NCI-H1694 (cell line): ENCODE measurements at regions not wholly inside any gene's neighbourhood (a gene's known extent, or its start where the extent isn't known, plus 50 kb on each side); places are given as distances from the start of the nearest gene placed in this dataset.

Experiments
- DNase-seq: peaks from one replicate; lab custom pipeline; 2025; lab: John Stamatoyannopoulos, UW

DNA sequence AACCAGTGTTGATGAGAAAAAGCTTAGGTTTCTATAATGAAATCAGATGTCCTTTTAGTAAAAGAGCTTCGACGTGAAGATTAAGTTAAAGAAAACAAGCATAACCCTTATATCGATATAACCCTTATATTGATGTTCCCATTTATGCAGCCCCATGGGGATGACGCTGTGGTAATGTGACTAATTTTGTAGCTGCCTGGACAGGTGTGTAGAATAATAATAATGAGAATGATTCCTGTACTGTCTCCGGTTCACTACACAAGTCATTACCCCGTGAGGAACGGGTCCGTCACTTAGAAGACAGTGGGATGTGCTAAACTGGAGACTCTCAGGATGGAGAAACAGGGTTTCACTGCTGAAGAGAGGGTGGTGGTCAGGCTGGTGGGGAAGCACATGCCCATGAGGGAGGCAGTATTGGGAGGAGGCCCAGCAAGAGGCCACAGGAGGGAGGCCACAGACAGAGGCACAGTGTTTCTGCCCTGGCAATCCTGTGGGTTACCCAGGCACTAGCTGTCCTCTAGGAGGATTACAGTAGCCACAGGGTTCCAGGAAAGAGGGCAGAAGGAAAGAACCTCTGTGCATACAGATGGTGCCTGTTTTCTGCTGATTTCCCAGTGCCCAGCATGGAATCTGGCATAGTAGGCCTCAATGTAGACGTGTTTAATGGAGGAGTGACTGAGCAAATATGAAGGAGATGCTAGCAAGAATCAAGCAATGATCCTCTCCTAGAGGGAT is 191.1 kb upstream of the TSC22D2 start:
- no peak for DNase-seq

DNA sequence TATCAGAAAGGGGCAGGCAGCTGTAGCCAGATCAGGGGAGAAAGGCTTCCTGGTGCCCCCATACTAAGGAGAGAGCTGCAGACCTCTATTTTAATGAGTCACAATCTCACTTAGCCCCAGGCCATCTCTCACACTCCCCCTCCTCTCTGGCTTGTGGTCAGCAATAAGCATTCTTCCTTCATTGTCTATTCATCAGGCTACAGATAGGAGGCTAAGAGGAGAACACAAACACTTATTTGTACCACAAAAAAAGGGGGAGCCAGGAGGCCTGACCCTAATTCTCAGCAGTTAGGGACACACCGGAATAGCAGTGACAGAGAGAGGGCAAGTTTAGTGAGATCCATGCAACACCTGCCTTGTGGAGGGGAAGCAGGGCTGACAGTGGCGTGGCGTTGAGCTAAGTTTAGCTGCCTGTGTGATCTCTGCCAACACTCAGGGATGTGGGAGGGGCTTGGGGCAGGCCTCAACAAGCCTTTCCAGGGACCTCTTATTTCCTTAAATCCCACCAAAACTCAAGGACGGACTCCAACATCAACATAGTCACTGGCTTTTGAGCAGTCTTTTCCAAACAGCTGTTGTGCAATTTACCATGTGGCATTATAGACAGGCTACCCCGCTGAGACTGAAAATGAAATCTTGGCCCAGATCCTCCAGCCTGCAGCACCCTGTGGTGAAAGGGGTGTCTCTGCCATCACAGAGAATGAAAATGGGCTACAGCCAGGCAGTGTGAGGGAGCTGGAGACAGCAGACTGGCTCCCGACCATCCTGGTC is 191.9 kb upstream of the TSC22D2 start:
- peak; percentile 88 for DNase-seq

DNA sequence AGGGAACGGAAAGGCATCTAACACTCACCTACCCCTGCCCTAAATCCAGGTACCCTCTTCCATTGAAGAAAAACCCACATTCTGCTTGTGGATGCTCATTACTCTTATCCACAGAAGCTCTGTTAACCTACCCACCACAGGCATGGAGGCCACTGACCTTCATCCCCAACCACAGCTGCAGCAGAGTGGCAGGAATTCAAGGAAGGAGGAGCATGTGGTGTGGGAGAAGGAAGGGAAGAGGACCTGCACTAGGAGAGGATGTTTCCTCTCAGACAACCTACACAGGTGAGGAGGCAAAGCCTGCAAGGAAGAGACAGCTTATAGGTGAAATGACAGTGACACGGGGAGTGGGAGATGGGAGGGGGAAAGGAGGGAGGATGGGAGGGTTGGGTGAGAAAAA is 192.5 kb upstream of the TSC22D2 start:
- no peak for DNase-seq

DNA sequence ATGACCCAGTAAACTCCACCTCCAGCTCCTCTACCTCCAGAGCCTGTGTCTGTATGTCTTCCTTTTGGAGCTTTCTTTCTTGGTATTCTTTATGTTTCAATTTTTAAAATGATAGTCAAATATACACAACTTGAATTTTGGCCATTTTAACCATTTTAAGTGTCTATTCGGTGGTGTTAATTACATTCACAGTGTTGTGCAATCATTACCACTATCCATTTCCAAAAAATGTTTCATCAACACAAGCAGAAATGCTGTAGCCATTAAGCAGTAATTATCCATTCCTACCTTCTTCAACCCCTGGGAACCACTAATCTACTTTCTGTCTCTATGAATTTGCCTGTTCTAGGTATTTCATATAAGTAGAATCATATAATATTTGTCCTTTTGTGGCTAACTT is 194.5 kb upstream of the TSC22D2 start:
- DNase-seq = no peak

DNA sequence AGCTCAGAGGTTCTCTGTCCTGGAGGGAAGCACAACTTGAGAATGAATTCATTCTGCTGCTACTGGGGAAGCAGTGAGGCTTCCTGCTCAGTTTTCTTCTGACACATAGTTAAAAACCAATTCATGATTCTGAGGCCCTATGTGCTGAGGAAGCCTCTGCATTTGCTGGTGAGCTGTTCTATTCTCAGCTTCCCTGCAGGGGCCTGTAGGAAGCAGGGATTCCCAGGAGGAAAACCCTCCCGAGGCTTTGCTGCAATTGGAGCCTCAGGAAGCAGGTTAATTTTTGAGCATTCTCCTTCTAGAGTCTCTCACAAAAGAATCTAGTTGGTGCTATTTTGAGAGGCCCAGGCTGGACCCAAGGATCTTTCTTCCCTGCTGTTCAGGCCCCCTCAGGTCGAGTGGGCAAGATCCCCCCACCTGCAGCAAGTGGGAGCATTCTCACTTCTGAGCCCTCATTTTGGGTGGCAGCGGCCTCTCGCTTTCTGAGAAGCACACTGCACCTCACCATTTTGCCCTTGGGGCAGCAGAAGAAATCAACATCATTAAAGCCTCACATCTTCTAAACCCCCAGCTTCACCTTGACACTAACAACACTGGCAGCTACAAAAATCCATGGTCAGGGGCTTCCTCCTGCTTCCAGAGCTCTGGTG is 197.5 kb upstream of the TSC22D2 start:
- no peak for DNase-seq

DNA sequence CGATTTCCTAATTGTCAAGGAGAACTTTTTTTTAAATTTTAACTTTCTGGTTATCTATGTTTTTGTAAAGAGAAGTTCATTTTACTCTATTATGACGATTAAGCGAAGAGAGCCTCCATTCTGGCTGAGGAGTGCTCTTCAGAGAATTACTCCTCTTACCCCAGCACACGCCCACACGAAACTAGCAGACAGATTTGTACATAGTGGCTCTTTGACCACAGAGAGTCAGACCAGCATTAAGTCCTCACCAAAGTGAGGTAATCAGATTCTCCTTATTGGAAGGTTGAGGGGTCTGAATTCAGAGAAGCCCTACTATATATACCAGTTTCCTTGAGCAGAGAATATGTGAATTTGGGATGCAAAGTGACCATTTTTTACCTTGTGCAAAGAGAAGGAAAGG is 204.8 kb upstream of the TSC22D2 start:
- no peak for DNase-seq

DNA sequence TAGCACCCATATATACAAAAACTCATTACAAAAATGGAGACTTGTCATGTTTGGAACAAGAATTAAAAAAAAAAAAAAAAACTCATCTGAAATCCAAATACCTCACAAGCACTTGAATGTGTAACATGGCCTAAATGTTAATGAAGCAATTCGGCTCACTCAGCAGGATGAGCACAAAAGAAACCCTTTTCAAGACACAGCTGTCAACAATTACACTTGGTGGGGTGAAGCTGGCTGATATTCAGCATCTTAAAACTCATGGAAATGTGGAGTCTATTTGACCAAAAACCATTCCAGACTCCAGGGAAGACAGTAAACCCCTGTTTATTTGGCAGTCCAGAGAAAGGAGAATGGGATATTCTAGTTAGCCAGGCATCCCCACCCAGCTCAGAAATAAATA is 205.4 kb upstream of the TSC22D2 start:
- no peak for DNase-seq

DNA sequence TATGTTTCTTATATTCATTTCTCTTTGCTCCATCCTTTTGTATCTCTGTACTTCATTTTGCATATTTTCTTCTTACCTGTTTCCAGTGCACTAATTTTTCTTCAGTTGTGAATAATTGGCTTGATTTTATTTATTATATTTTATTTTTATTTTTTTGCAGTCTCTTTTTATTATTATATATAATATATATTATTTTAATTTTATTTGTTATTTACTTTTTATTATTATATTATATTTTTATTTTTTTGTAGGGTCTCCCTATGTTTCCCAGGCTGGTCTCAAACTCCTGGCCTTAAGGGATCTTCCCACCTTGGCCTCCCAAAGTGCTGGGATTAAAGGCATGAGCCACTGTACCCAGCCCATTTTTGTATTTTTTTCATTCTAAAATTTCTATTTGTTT is 213.1 kb upstream of the TSC22D2 start:
- DNase-seq = no peak

DNA sequence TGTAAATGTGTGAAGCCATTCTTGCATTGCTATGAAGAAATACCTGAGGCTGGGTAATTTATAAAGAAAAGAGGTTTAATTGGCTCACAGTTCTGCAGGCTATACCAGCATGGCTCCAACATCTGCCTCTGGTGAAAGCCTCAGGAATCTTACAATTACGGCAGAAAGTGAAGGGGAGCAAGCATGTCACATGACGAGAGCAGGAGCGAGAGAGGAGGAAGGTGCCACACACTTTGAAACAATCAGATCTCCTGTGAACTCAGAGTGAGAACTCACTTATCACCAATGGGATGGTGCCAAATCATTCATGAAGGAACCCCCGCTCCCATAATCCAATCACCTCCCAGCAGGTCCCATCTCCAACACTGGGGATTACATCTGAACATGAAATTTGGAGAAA is 213.6 kb upstream of the TSC22D2 start:
- no peak for DNase-seq

DNA sequence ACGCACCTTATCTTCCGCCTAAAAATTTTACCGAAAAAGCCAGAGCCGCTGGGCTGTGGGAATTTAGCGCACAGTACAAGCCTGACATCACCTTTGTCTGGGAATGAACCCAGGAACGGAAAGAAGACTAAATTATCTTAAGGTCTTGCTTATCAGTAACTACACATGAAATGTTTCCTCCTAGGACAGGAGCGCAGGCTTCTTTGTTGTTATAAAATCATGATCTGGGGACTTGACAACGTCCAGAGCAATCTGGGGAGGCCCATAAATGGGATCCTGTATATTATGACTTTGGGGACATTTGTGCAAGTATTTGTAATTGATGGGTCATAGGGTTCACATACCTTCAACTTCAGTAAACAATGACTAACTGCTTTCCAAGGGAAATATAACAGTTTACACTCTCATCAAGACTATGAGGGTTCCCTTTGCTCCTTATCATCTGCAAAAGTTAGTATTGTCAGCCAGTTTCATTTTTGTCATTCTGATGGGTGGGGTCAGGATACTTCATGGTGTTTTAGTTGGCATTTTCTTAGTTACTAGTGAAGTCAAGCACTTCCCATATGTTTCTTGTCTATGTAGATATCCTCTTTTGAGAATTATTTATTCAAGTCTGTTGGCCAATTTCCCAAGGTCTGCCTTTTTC is 213.9 kb upstream of the PFN2 start:
- DNase-seq = no peak

DNA sequence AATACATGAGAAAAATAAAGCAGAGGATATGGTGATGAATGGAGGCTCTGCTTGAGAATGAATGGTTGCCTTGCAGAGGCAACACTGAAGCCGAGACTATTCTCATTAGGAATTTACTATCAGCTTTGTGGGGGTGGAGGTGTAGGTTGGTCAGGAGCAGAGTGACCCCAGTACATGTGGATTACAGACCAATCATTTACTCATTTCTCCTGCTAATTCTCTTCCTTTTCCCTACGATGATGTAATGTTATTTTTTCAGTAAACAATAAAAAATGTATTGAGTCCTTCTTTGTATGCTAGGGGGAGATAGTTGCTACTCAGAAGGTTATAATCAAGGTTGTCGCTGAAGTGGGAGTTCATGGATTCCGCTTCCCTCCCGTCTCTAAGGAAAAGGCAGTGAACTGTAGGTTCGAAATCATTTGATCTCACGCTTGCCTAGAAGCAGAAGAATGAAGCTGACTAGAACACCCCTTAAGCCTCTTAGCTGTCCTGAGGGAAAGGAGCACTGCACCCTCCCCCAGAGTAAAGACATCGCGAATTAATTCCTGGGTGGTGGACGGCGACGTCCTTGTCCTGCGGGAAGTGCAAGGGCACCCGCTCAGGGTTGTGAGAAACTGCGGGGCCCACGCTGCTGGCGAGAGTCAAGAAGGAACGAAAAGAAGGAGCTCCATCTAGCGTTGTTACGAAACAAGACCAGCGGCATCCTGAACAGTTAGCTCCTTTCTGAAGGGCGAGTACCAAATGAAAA is 213.2 kb upstream of the PFN2 start:
- DNase-seq = peak; percentile 80

DNA sequence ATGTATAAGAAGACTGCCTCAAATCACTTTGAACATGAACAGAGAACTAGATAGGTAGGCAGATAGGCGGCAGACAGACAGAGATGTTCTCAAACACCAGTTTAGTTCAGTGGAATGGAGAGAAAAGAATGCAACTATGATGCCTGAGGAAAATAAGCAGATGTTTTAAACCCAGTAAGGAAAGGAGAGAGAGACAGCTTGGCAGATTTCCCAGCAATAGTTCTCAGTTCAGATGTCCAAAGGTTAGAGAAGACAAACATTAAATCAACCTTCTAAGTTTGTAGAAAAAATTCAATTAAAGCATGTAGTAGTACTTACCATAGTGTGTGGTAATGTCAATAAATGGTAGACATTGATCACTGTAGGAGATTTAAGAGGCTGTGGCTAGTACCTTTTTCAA is 209.6 kb upstream of the PFN2 start:
- DNase-seq = peak; percentile 47

DNA sequence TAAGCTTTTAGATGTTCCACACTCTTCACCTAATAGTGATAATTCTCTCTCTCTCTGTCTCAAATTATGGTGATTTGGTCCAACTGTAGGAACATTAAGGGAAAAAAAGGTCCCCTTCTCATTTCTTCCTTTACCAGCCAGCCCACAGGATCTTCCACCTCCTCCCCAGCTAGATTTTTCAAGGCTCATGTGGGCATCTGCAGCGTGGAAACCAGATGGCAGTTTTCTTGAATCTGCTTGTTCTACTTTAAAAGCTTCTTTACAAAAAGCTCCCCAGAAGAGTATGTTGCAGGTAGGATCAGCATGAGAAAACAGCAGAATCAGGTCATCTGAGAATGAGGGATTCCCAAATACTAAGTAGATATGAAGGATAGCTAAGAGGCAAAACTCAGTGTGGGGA is 208.6 kb upstream of the PFN2 start:
- no peak for DNase-seq

DNA sequence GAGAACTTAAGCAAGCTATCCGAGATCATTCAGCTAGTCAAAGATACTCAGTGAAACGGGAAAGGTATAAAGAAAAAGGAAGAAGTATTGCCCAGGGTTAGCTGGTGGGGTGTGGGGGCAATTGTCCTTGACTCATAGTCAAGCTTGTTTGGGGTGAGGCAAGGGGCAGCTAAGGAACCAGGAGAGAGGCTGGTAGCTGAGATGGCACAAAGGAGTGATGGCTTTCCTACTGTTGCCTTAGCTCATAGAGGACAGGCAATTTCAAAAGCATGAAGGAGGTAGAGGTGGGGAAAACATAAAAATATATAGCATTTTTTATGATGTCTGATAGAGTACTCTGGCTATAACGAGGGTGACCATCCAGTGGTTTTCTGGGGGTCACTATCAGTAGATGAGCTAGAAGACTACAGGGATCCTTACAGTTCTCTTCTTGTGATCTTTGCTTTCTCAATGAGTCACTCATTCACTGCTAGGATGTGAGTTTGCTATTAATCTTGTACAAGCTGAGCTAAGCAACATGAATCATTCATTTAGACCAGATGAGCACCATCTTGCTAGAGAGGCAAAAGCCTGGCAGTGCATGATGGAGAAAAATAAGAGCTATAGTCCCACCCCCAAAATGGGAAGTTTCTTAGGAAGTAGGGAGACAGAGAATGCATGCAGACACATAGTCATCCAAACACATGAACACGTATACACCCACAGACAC is 207.1 kb upstream of the PFN2 start:
- no peak for DNase-seq

DNA sequence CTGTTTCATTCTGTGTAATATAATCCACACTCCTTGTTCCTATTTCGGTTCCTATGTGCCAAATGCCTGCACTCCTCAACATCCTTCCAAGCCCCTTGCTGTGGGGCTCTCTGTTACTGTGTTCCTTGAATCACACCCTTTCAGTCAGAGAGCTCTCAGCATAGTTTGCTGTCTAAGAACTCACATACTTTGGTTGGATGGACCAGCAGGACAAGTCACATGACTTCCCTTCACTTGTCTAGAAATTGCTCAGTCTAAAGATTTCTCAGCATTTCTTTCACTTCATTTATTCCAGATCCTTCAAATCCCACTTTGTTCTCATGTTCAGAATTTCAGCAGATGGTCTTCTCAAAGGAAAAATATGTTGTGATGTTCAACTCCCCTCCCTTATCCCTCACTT is 203.5 kb upstream of the PFN2 start:
- DNase-seq = no peak

DNA sequence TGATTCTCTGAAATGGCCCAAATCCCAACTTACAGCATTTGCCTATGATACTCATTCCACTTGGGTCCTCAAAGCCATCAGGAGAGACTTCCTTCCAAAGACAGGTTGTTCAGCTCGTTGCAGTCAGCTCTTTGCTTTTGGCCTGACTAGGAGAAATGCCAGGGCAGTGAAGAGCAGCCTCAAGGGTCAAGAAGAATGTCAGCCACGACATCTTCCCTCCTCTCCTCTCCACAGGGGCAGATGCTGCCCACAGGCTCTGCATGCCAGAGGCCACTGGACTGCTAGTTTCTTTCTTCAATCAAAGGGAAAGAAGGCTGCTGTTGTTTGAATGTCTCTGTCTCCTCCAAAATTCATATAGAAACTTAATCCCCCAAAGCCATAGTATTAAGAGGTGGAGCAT is 201.7 kb upstream of the PFN2 start:
- no peak for DNase-seq

DNA sequence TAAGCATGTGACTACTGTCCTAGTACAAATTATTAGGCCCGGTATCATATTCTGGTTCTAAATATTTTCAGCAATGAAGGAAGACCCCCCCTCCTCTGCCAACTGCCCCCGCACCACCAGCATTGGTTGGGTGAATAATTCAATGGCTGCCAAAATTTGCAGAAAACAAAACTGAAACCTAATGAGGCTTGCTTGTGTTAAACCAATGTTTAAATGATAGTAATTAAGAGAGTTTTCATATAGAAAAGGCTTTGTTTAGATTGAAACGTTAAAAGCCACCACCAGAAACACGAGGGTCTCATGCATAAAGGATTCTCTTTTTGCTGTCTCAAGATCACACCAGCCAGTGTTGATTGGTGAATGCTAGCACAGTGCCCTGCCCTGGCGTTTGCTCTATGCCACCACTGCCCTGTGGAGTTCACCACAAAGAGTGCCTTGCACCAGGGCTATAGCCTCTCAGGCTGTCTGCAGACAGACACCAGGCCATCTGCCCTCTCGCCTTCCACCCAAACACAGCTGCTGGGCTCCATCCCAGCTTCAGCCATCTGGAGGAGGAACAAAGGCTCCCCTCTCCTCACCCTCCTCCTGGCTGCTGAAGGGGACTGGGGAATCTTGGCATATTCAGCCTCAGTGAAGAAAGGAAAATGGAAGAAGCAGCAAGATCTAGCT is 200.3 kb upstream of the PFN2 start:
- peak; percentile 76 for DNase-seq

DNA sequence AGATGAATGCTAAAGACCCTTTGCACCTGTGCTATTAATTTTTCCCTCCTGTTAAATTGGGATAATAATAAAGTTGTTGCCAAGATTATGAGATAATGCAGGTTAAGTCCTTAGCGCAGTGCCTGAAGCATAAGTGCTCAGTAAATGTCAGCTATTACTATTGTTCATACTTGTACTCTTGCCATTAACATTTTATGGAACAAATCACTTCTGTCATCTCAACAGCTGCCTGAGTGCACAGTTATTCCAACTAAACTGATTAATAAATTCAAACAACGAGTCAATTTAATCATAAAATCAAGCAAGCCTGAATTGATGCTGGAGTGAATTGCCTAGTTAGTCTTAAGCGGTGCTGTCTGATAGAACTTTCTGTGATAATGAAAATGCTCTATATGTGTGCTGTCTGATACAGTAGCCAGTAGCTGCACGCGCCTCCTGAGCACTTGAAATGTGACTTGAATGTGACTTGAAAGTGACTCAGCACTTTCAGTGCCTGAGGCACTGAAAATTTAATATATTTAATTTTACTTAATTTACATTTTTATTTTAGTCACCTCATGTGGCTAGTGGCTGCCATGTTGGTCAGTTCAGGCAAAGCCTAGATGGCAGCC is 198.7 kb upstream of the PFN2 start:
- no peak for DNase-seq

DNA sequence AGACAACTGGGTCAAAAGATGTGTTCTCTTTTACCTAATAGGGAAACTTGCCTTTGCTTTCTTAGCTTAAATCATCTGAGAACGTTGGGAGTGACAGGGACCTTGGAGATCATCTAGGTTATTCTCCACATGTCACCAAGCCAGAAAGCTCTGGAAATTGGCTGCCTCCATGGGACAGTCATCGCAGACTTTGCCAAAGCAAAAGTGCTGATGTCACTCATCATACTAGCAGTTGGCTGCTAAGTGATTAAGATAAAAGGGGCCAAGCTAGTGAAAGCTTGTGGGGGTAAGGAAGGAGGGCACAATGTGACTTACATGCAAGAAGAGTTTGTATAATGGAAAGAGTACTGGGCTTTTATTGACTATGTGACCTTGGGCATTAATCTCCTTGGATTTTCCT is 198.0 kb upstream of the PFN2 start:
- no peak for DNase-seq

DNA sequence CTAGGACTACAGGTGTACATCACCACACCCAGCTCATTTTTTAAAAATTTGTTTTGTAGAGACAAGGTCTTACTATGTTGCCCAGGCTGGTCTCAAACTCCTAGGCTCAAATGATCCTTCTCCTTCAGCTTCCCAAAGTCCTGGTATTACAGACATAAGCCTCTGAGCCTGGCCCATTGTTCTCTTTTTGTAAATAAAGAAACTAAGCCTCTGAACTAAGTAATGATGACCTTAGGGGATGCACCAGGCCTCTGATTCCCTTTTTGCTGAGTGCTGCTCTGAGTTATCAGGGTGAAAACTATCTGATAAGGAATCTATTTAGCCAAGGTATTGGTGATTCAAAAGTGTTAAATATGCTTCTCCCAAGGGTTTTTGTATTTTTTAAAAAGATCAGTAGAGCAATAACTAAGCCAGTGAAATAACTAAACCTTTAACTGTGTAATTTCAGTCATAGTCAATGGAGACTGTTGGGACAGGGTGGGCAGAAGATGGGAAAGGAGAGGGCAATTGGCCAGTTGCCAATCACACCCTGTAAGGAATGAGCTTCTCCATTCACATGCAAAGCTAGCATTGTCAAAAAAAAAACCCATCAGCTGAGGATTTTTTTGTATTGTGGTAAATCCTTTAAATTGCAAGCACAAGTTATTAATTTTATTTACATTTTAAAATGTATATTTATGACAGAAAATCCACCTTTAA is 194.8 kb upstream of the PFN2 start:
- no peak for DNase-seq
